A549 (cell line): ENCODE measurements at regions not wholly inside any gene's neighbourhood (a gene's known extent, or its start where the extent isn't known, plus 50 kb on each side); places are given as distances from the start of the nearest gene placed in this dataset.

Experiments
- ATAC-seq, 2 experiments: fragments of 200-7000 bp in 1 of 2; fragments of >200 bp in 1 of 2; cut with Nextera tagmentation in 1 of 2; cut with Tn5 transposase in 1 of 2; 3 replicates each; pipeline versions ENCODE4 v1.8.0 to v1.9.1; 2018 to 2020; ENCODE audit warnings: mild to moderate bottlenecking in 1 of 2, moderate library complexity in 1 of 2
- CTCF ChIA-PET: fragments of 300-600 bp; sonication (Branson Sonifier 250); formaldehyde crosslinking; extraction: SDS; loops from one replicate; lab custom pipeline; 2021; ENCODE audit warnings: antibody characterized with exemption, inconsistent platforms; lab: Yijun Ruan, JAX
- POLR2A ChIA-PET: fragments of 350-600 bp; formaldehyde crosslinking; extraction: SDS; loops from one replicate; lab custom pipeline; 2021; ENCODE audit warnings: antibody characterized with exemption, inconsistent platforms; lab: Yijun Ruan, JAX
- DNase-seq, 2 experiments: peaks; one replicate each; pipeline versions ENCODE4 v3.0.0 to v3.0.0-alpha.2; 2011 to 2016; ENCODE audit warnings: low read depth in 1 of 2, low spot score in 1 of 2
- FAIRE-seq: peaks from 2 replicates; lab custom pipeline; 2011; peaks lifted over from hg19 to GRCh38; lab: Jason Lieb, UNC
- H3K27ac ChIP-seq, 2 experiments: fragments of >200 bp; sonication (Bioruptor Twin); formaldehyde crosslinking; 3 replicates each; pipeline ENCODE4 v1.5.1; 2016 to 2017
- H3K4me1 ChIP-seq: fragments of >200 bp; sonication (Bioruptor Twin); formaldehyde crosslinking; 3 replicates; pipeline ENCODE4 v1.6.1; 2016
- H3K4me2 ChIP-seq: fragments of >200 bp; sonication (Bioruptor Twin); formaldehyde crosslinking; 3 replicates; pipeline ENCODE4 v1.6.1; 2016
- H3K4me3 ChIP-seq: fragments of >200 bp; sonication (Bioruptor Twin); formaldehyde crosslinking; 3 replicates; pipeline ENCODE4 v1.5.1; 2016
- H3K9me3 ChIP-seq: fragments of >200 bp; sonication (Bioruptor Twin); formaldehyde crosslinking; 3 replicates; pipeline ENCODE4 v1.6.1; 2016
- BHLHE40 ChIP-seq: IDR thresholded peaks from 2 replicates; pipeline ENCODE4 v1.6.1; 2012; ENCODE audit warnings: low read depth, low read length, inconsistent platforms
- CBX2 ChIP-seq: fragments of 200-600 bp; sonication (generic); IDR thresholded peaks from 2 replicates; pipeline ENCODE4 v1.6.1; 2016; ENCODE audit warnings: low read depth, mild to moderate bottlenecking, borderline replicate concordance
- CBX8 ChIP-seq: fragments of 200-600 bp; sonication (generic); IDR thresholded peaks from 2 replicates; pipeline ENCODE4 v1.6.1; 2016
- CEBPB ChIP-seq, 2 experiments: fragments of >200 bp in 1 of 2; sonication (Bioruptor Twin) in 1 of 2; formaldehyde crosslinking in 1 of 2; IDR thresholded peaks; 2 replicates each; pipeline ENCODE4 v1.6.1; 2012 to 2016
- E2F6 ChIP-seq: IDR thresholded peaks from 2 replicates; pipeline ENCODE4 v1.6.1; 2012; ENCODE audit warnings: low read depth, borderline replicate concordance
- EHF ChIP-seq: fragments of 250-450 bp; sonication (Bioruptor Pico); IDR thresholded peaks from 2 replicates; pipeline ENCODE4 v1.5.0; 2020; ENCODE audit warnings: mild to moderate bottlenecking
- EHMT2 ChIP-seq: fragments of 200-600 bp; sonication (generic); IDR thresholded peaks from 2 replicates; pipeline ENCODE4 v1.6.1; 2016; ENCODE audit warnings: antibody characterized with exemption, low read depth, mild to moderate bottlenecking, moderate library complexity
- ELK1 ChIP-seq: fragments of 150-350 bp; IDR thresholded peaks from 2 replicates; pipeline ENCODE4 v1.6.1; 2014; ENCODE audit warnings: low read depth, mild to moderate bottlenecking, low read length
- ESRRA ChIP-seq: fragments of 150-350 bp; IDR thresholded peaks from 2 replicates; pipeline ENCODE4 v1.6.1; 2014; ENCODE audit warnings: mild to moderate bottlenecking, low read length, borderline replicate concordance
- FOSB ChIP-seq: fragments of 250-450 bp; sonication (Bioruptor Pico); IDR thresholded peaks from 2 replicates; pipeline ENCODE4 v1.5.0; 2020; ENCODE audit warnings: mild to moderate bottlenecking, moderate library complexity
- GATA3 ChIP-seq: IDR thresholded peaks from 2 replicates; pipeline ENCODE4 v1.6.1; 2012; ENCODE audit warnings: borderline replicate concordance
- HDAC2 ChIP-seq: fragments of 200-600 bp; sonication (generic); IDR thresholded peaks from 2 replicates; pipeline ENCODE4 v1.6.1; 2016
- HEYL ChIP-seq: fragments of 250-450 bp; sonication (Bioruptor Pico); IDR thresholded peaks from 2 replicates; pipeline ENCODE4 v1.8.0; 2021; ENCODE audit warnings: mild to moderate bottlenecking, moderate library complexity
- HOXB13 ChIP-seq: fragments of 250-450 bp; sonication (Bioruptor Pico); IDR thresholded peaks from 2 replicates; pipeline ENCODE4 v1.5.0; 2020; ENCODE audit warnings: low read depth, mild to moderate bottlenecking, moderate library complexity
- JUNB ChIP-seq: fragments of >200 bp; sonication (Bioruptor Twin); formaldehyde crosslinking; IDR thresholded peaks from 2 replicates; pipeline ENCODE4 v1.6.1; 2016
- KDM1A ChIP-seq: fragments of 200-600 bp; sonication (generic); IDR thresholded peaks from 2 replicates; pipeline ENCODE4 v1.6.1; 2016; ENCODE audit warnings: low read depth, mild to moderate bottlenecking
- KDM5A ChIP-seq: fragments of 200-600 bp; sonication (generic); IDR thresholded peaks from 2 replicates; pipeline ENCODE4 v1.6.1; 2016; ENCODE audit warnings: antibody characterized with exemption, mild to moderate bottlenecking
- MAX ChIP-seq: IDR thresholded peaks from 2 replicates; pipeline ENCODE4 v1.6.1; 2012
- NFE2L2 ChIP-seq: fragments of 150-350 bp; conservative IDR thresholded peaks from 2 replicates; pipeline ENCODE4 v1.6.1; 2014; ENCODE audit warnings: low read length
- NPAS2 ChIP-seq: fragments of 250-450 bp; sonication (Bioruptor Pico); IDR thresholded peaks from 2 replicates; pipeline ENCODE4 v1.8.0; 2022; ENCODE audit warnings: mild to moderate bottlenecking, moderate library complexity, borderline replicate concordance
- PBX3 ChIP-seq: IDR thresholded peaks from 2 replicates; pipeline ENCODE4 v1.6.1; 2012
- PHF8 ChIP-seq: fragments of 200-600 bp; sonication (generic); IDR thresholded peaks from 2 replicates; pipeline ENCODE4 v1.6.1; 2016; ENCODE audit warnings: low read depth, mild to moderate bottlenecking, antibody characterized with exemption, moderate library complexity, borderline replicate concordance
- POLR2A ChIP-seq: IDR thresholded peaks from 2 replicates; pipeline ENCODE4 v1.6.1; 2012; ENCODE audit warnings: mild to moderate bottlenecking, low read length
- POLR2AphosphoS2 ChIP-seq: conservative IDR thresholded peaks from 2 replicates; pipeline ENCODE4 v1.6.1; 2012; ENCODE audit warnings: low read length, improper control_type of control experiment, inconsistent platforms
- RARB ChIP-seq: fragments of 250-450 bp; sonication (Bioruptor Pico); IDR thresholded peaks from 2 replicates; pipeline ENCODE4 v1.8.0; 2021; ENCODE audit warnings: mild to moderate bottlenecking, moderate library complexity
- RCOR1 ChIP-seq: fragments of 150-350 bp; IDR thresholded peaks from 2 replicates; pipeline ENCODE4 v1.6.1; 2014; ENCODE audit warnings: antibody characterized with exemption, low read length, low read depth
- REST ChIP-seq: fragments of 200-600 bp; sonication (generic); IDR thresholded peaks from 2 replicates; pipeline ENCODE4 v1.6.1; 2016; ENCODE audit warnings: antibody characterized with exemption, mild to moderate bottlenecking, moderate library complexity
- RNF2 ChIP-seq: fragments of 200-600 bp; sonication (generic); IDR thresholded peaks from 2 replicates; pipeline ENCODE4 v1.6.1; 2016; ENCODE audit warnings: low read depth, mild to moderate bottlenecking, antibody characterized with exemption, moderate library complexity, borderline replicate concordance
- SMC3 ChIP-seq: fragments of >200 bp; sonication (Bioruptor Twin); formaldehyde crosslinking; IDR thresholded peaks from 3 replicates; pipeline ENCODE4 v1.6.1; 2018; ENCODE audit warnings: inconsistent platforms
- TFCP2L1 ChIP-seq: fragments of 250-450 bp; sonication (Bioruptor Pico); IDR thresholded peaks from 2 replicates; pipeline ENCODE4 v1.5.0; 2021; ENCODE audit warnings: mild to moderate bottlenecking
- TP53 ChIP-seq: fragments of 250-450 bp; sonication (Bioruptor Pico); IDR thresholded peaks from 2 replicates; pipeline ENCODE4 v1.5.0; 2021; ENCODE audit warnings: mild to moderate bottlenecking, moderate library complexity
- ZFP36 ChIP-seq: fragments of 450-650 bp; IDR thresholded peaks from 2 replicates; pipeline ENCODE4 v1.6.1; 2014; ENCODE audit warnings: borderline replicate concordance; ENCODE audit not compliant: partially characterized antibody
- ZSCAN20 ChIP-seq: fragments of 250-450 bp; sonication (Bioruptor Pico); IDR thresholded peaks from 2 replicates; pipeline ENCODE4 v1.8.0; 2022; ENCODE audit warnings: mild to moderate bottlenecking, moderate library complexity
- WGBS: methylation state at CpG from one replicate; pipeline ENCODE4 v1.1.6; 2017; ENCODE audit errors: missing lambda C conversion rate; 5-methylcytosine and 5-hydroxymethylcytosine counted together

GRCh38 chr5:124658867-124659557 is 87.4 kb downstream of the ZNF608 start (continued):
- TF ChIP-seq JUNB = no peak
- TF ChIP-seq E2F6 = no peak

- POLR2A ChIA-PET = interaction anchor here (0.5 to 1.3 kb wide), 2 partner anchors 91 to 92 kb away, joined by 3 to 5 read pairs; partner anchors contain the start of gene ZNF608
- CTCF ChIA-PET = interaction anchor here (1.0 to 1.1 kb wide), 2 partner anchors 9 to 59 kb away, joined by 3 read pairs; no protein-coding TSS in a partner anchor
- WGBS = 2% methylated on average over 5 of the region's 5 CpGs
- Histone ChIP-seq H3K4me1 (peaks cover 73% of the 10 kb centered on the region), H3K27ac (peak overlapping the region; percentile 78 to 85), H3K4me3 (0 out of 3 replicates have a peak overlapping the region, but pooled peaks have one; percentile 7), H3K4me2 (peak overlapping the region; percentile 77), H3K9me3 (no peaks in the 10 kb centered on the region)
- DNase-seq (peak; percentile 62 to 91), ATAC-seq (peak; percentile 77 to 86), FAIRE-seq (peak; percentile 18)
- TF ChIP-seq ZFP36 (no peak), RARB (CRISPR knock-in tag) (no peak), TP53 (CRISPR knock-in tag) (no peak), ZSCAN20 (no peak), REST (no peak), EHF (CRISPR knock-in tag) (no peak), POLR2AphosphoS2 (no peak), NFE2L2 (no peak), PBX3 (no peak), BHLHE40 (no peak), EHMT2 (no peak), NPAS2 (no peak), CEBPB (IDR thresholded peaks at IDR 0.05) (0 out of 4 replicates have a peak, but pooled peaks of 1 of the 2 experiments have one; percentile 34), CBX8 (no peak), ELK1 (no peak), PHF8 (no peak), SMC3 (peak; percentile 32; the same call in 2 of the 3 replicates), HDAC2 (no peak), HOXB13 (no peak), ESRRA (no peak), JUNB (peak; percentile 55), MAX (peak; percentile 66; the same call in 1 of the 2 replicates), KDM5A (no peak), HEYL (no peak), RNF2 (no peak), CBX2 (no peak), POLR2A (no peak), RCOR1 (no peak), KDM1A (no peak), GATA3 (peak; percentile 93), FOSB (CRISPR knock-in tag) (no peak), TFCP2L1 (CRISPR knock-in tag) (no peak)
Observed at GRCh38 chr5:124655921-124656511, 90.4 kb downstream of the ZNF608 start.
